ENCODE measurements at regions not wholly inside any gene's neighbourhood (a gene's known extent, or its start where the extent isn't known, plus 50 kb on each side); places are given as distances from the start of the nearest gene placed in this dataset.

DNA sequence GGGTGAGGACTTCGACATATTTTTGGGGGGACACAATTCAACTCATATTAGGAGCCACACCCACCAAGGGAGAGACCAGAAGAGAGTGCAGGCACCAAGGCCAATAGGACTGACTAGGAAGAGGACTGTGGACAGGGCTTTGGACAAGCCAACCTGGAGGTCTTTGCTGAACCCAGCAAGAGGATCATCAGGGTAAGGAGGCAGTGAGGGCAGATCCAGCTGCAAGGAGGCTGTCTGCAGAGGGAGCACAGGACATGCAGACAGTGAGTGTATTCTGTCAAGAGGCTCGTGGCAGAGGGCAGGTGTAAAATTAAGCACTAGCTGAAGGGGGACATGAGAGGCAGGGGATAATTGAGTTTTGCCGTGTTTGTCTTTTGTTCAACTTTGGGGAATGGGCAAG lies 83.4 kb upstream of the MGMT start:
- Histone ChIP-seq H3K36me3 (ENCODE audit: control insufficient read depth, insufficient read depth, low read length) (no peaks in the 10 kb centered on the region), H3K4me3 (replicated peaks; ENCODE audit: low read depth, low read length) (no peak overlapping the region), H3K27me3 (replicated peaks; ENCODE audit: control insufficient read depth, insufficient read depth, low read length) (no peaks in the 10 kb centered on the region)
- TF ChIP-seq, protein P1, sequence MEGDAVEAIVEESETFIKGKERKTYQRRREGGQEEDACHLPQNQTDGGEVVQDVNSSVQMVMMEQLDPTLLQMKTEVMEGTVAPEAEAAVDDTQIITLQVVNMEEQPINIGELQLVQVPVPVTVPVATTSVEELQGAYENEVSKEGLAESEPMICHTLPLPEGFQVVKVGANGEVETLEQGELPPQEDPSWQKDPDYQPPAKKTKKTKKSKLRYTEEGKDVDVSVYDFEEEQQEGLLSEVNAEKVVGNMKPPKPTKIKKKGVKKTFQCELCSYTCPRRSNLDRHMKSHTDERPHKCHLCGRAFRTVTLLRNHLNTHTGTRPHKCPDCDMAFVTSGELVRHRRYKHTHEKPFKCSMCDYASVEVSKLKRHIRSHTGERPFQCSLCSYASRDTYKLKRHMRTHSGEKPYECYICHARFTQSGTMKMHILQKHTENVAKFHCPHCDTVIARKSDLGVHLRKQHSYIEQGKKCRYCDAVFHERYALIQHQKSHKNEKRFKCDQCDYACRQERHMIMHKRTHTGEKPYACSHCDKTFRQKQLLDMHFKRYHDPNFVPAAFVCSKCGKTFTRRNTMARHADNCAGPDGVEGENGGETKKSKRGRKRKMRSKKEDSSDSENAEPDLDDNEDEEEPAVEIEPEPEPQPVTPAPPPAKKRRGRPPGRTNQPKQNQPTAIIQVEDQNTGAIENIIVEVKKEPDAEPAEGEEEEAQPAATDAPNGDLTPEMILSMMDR (IDR thresholded peaks at IDR 0.05; ENCODE audit: insufficient read depth, low read length, poor library complexity, severe bottlenecking) = no peak
- DNase-seq (ENCODE audit: extremely low read depth, insufficient read length) = no peak

DNA sequence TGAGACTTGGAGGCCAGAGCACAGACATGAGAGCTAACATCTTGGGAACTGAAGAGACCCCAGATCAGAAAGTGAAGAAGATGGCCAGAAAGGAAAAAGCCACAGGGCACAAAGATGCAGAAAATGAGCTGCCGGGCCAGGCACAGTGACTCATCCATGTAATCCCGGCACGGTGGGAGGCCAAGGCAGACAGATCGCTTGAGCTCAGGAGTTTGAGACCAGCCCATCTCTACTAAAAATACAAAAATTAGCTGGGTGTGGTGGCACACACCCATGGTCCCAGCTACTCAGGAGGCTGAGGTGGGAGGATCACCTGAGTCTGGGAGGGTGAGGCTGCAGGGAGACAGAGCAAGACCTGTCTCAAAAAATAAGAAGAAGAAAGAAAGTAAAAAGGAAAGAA lies 81.4 kb upstream of the MGMT start:
- Histone ChIP-seq H3K4me3 (replicated peaks; ENCODE audit: low read depth, low read length) (no peak overlapping the region), H3K27me3 (replicated peaks; ENCODE audit: control insufficient read depth, insufficient read depth, low read length) (no peaks in the 10 kb centered on the region), H3K36me3 (ENCODE audit: control insufficient read depth, insufficient read depth, low read length) (no peaks in the 10 kb centered on the region)
- TF ChIP-seq, protein P1 (IDR thresholded peaks at IDR 0.05; ENCODE audit: insufficient read depth, low read length, poor library complexity, severe bottlenecking) = no peak
- no peak for DNase-seq (ENCODE audit: extremely low read depth, insufficient read length)

DNA sequence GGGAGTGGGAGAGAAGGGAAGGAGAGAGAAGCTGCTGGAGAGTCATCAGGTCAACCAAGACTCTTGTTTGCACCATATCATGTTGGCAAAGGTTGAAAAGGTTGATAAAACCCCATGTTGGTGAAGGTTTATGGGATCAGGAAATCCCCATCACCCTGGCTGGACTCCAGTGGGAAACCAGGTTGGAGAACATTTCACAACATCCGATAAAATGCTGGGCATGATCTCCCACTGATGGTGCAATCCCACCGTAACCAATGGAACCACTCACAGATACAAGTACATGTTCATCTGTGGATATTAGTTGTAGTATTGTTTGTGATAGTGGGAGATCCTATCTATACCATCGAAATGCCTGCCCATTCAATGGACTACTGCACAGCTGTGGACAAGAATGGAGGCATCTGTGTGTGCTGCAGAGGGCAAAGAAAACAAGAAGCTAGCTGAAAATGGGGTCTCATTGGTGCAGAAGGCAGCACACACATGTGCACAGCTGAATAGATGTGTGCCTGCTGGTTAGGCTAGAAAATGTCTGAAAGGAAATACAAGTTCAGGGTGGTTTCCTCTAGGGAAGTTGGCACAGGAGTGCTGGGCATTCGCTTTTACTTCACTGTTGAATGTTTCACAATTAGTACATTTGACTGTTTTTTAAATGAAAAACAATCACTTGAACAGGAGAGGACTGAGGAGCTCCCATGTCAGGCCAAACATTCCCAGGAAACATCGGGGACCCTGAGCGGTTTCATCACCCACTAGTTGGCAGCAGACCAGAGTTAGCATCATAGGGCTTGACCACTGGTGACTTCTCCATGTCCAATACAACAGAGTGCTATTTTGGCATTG lies 80.4 kb upstream of the MGMT start:
- Histone ChIP-seq H3K27me3 (replicated peaks; ENCODE audit: control insufficient read depth, insufficient read depth, low read length) (no peaks in the 10 kb centered on the region), H3K36me3 (ENCODE audit: control insufficient read depth, insufficient read depth, low read length) (no peaks in the 10 kb centered on the region), H3K4me3 (replicated peaks; ENCODE audit: low read depth, low read length) (no peak overlapping the region)
- TF ChIP-seq, protein P1 (IDR thresholded peaks at IDR 0.05; ENCODE audit: insufficient read depth, low read length, poor library complexity, severe bottlenecking) = no peak
- no peak for DNase-seq (ENCODE audit: extremely low read depth, insufficient read length)

DNA sequence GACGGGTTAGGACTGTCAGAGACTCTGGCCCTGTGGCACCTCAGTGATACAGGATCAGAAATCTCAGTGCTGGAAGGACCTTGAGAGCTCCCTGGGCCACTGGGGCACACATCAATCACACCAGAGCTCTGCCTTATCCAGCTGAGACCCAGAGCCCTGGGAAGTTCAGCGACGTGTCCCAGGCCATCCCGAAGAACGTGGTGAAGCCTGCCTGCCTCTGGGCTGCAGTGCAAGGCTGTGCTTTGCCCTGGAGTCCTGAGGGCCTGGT lies 79.8 kb upstream of the MGMT start:
- DNase-seq (ENCODE audit: extremely low read depth, insufficient read length) = no peak
- TF ChIP-seq, protein P1 (IDR thresholded peaks at IDR 0.05; ENCODE audit: insufficient read depth, low read length, poor library complexity, severe bottlenecking) = no peak
- Histone ChIP-seq H3K4me3 (replicated peaks; ENCODE audit: low read depth, low read length) (no peak overlapping the region), H3K36me3 (ENCODE audit: control insufficient read depth, insufficient read depth, low read length) (no peaks in the 10 kb centered on the region), H3K27me3 (replicated peaks; ENCODE audit: control insufficient read depth, insufficient read depth, low read length) (no peaks in the 10 kb centered on the region)

DNA sequence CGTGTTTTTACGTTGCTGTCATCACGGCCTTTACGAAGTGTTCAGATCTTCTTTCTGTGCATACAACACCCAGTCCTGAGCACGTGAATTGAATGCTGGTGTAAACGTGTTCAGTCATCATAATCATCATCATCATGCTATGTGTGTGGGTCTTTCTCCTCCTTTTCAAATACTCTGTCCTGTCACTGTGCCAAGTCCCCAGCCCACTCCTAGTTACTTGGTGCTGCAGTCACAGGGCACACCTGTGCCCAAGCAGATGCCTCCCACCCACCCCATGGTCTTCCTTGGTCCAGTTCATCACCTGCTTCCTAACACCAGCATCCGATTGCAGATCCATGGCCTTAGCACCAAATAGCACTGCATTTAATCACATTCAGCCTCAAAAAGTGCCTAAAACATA lies 78.6 kb upstream of the MGMT start:
- Histone ChIP-seq H3K27me3 (replicated peaks; ENCODE audit: control insufficient read depth, insufficient read depth, low read length) (no peaks in the 10 kb centered on the region), H3K4me3 (replicated peaks; ENCODE audit: low read depth, low read length) (no peak overlapping the region), H3K36me3 (ENCODE audit: control insufficient read depth, insufficient read depth, low read length) (no peaks in the 10 kb centered on the region)
- DNase-seq (ENCODE audit: extremely low read depth, insufficient read length) = no peak
- TF ChIP-seq, protein P1 (IDR thresholded peaks at IDR 0.05; ENCODE audit: insufficient read depth, low read length, poor library complexity, severe bottlenecking) = no peak

DNA sequence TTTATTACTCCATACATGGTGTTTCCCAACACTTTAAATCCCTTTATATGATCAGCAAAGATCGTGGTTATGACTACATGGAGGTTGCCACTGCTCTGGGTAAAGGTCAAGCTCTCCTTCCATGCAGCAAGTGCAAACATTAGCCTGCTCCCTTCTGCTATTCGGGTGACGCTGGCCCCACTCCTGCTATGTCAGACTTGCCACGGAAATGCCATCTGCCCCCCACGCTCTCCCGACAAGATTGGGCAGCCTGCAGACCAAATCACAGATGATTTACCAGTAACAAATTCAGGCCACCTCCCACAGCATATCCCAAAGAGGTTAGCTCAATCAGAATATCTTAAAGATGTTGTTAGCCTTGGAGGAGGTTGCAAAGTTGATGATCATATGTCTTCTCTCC lies 77.8 kb upstream of the MGMT start:
- TF ChIP-seq, protein P1 (IDR thresholded peaks at IDR 0.05; ENCODE audit: insufficient read depth, low read length, poor library complexity, severe bottlenecking) = no peak
- H3K27me3 ChIP-seq (replicated peaks; ENCODE audit: control insufficient read depth, insufficient read depth, low read length) = no peaks in the 10 kb centered on the region
- no peak overlapping the region for H3K4me3 ChIP-seq (replicated peaks; ENCODE audit: low read depth, low read length)
- no peaks in the 10 kb centered on the region for H3K36me3 ChIP-seq (ENCODE audit: control insufficient read depth, insufficient read depth, low read length)
- no peak for DNase-seq (ENCODE audit: extremely low read depth, insufficient read length)

Measured in GM06990 (cell line).